GM12891 (cell line): ENCODE measurements at regions not wholly inside any gene's neighbourhood (a gene's known extent, or its start where the extent isn't known, plus 50 kb on each side); places are given as distances from the start of the nearest gene placed in this dataset.

Experiments
- POLR2A ChIP-seq: IDR thresholded peaks from 2 replicates; pipeline ENCODE4 v1.6.1; 2011; ENCODE audit warnings: low read depth, low read length, control low read depth
- POLR2AphosphoS5 ChIP-seq: IDR thresholded peaks from 2 replicates; pipeline ENCODE4 v1.6.1; 2011; ENCODE audit warnings: low read depth, low read length, control low read depth

- TF ChIP-seq POLR2AphosphoS5 (no peak), POLR2A (no peak)
Observed at GRCh38 chr18:73839441-73839840, 308.2 kb downstream of the FBXO15 start.
